Keratinocyte (primary cell): ENCODE measurements at regions not wholly inside any gene's neighbourhood (a gene's known extent, or its start where the extent isn't known, plus 50 kb on each side); places are given as distances from the start of the nearest gene placed in this dataset.
"Not testable (repeated sequence)": the region's sequence is repeated elsewhere in the genome, so short reads cannot be mapped to it uniquely, and the experiment has no call there.

Source experiments
- EZH2 ChIP-seq: IDR thresholded peaks from one replicate; pipeline ENCODE4 v1.6.1; 2012; ENCODE audit warnings: inconsistent platforms, mild to moderate bottlenecking, low read length, moderate library complexity
- TF ChIP-seq, protein P1 (sequence below), 3 experiments: IDR thresholded peaks in 1 of 3; conservative IDR thresholded peaks in 1 of 3; optimal IDR thresholded peaks in 1 of 3; 2 replicates in 2 of 3; 3 replicates in 1 of 3; pipeline versions ENCODE3 to v1.5.1; 2011; ENCODE audit warnings: low read length in 3 of 3, mild to moderate bottlenecking in 3 of 3, moderate library complexity in 2 of 3, control low read depth in 1 of 3, inconsistent platforms in 1 of 3; ENCODE audit not compliant: insufficient read depth in 2 of 3; ENCODE audit errors: extremely low read depth in 1 of 3

DNA sequence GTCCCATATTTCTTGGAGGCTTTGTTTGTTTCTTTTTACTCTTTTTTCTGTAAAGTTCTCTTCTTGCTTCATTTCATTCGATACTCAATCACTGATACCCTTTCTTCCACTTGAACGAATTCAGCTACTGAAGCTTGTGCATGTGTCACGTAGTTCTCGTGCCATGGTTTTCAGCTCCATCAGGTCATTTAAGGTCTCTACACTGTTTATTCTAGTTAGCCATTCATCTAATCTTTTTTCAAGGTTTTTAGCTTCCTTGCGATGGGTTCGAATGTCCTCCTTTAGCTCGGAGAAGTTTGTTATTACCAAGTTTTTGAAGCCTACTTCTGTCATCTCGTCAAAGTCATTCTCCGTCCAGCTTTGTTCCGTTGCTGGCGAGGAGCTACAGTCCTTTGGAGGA is 55.6 kb upstream of the CRYM start:
- TF ChIP-seq, protein P1, sequence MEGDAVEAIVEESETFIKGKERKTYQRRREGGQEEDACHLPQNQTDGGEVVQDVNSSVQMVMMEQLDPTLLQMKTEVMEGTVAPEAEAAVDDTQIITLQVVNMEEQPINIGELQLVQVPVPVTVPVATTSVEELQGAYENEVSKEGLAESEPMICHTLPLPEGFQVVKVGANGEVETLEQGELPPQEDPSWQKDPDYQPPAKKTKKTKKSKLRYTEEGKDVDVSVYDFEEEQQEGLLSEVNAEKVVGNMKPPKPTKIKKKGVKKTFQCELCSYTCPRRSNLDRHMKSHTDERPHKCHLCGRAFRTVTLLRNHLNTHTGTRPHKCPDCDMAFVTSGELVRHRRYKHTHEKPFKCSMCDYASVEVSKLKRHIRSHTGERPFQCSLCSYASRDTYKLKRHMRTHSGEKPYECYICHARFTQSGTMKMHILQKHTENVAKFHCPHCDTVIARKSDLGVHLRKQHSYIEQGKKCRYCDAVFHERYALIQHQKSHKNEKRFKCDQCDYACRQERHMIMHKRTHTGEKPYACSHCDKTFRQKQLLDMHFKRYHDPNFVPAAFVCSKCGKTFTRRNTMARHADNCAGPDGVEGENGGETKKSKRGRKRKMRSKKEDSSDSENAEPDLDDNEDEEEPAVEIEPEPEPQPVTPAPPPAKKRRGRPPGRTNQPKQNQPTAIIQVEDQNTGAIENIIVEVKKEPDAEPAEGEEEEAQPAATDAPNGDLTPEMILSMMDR (optimal IDR thresholded peaks at IDR 0.05 in 1 of 3, IDR thresholded peaks at IDR 0.05 in 1 of 3, conservative IDR thresholded peaks at IDR 0.05 in 1 of 3; ENCODE audit: extremely low read depth in 1 of 3, insufficient read depth in 2 of 3, low read length in 3 of 3): not testable (repeated sequence)
- TF ChIP-seq EZH2: not testable (repeated sequence)
